Posterior cingulate gyrus (tissue), 11 donors: ENCODE measurements at regions not wholly inside any gene's neighbourhood (a gene's known extent, or its start where the extent isn't known, plus 50 kb on each side); places are given as distances from the start of the nearest gene placed in this dataset.
"Not testable (repeated sequence)": the region's sequence is repeated elsewhere in the genome, so short reads cannot be mapped to it uniquely, and the experiment has no call there.

ENCODE experiments used
- DNase-seq, 10 donors: peaks; one replicate each; pipeline versions ENCODE4 v3.0.0 to v3.0.0-alpha.2; 2020 to 2021; ENCODE audit warnings: mixed read lengths in 3 of 10
- intact Hi-C: fragments of 100-400 bp; cut with DNase I; formaldehyde crosslinking; loops from one replicate; pipeline ENCODE4 v1.15.1; 2023

GRCh38 chr7:32765649-32766251, 125.8 kb downstream of the KBTBD2 start:
- intact Hi-C loops = loop anchor here (5.0 to 10.0 kb wide), 2 partner anchors 289 to 342 kb away; partner anchors contain the start of gene RP9
- not testable (repeated sequence) for DNase-seq

- no peak for DNase-seq
- intact Hi-C loops = loop anchor here (5.0 to 10.0 kb wide), 2 partner anchors 290 to 342 kb away; partner anchors contain the start of gene RP9
These were observed 126.4 kb downstream of the KBTBD2 start for GRCh38 chr7:32765185-32765584.

- intact Hi-C loops = loop anchor here (10.0 kb wide), 1 partner anchor 292 kb away; no protein-coding TSS in a partner anchor
- DNase-seq = peak in 2 of 10 donors; percentile 71 to 86
These were observed 128.7 kb downstream of the KBTBD2 start for GRCh38 chr7:32762925-32763293.

- intact Hi-C loops = loop anchor here (10.0 kb wide), 1 partner anchor 292 kb away; no protein-coding TSS in a partner anchor
- DNase-seq = peak in 3 of 10 donors; percentile 13 to 80 (median 72)
These were observed 129.2 kb downstream of the KBTBD2 start for GRCh38 chr7:32762206-32762924.

- intact Hi-C loops = loop anchor here (10.0 kb wide), 1 partner anchor 293 kb away; no protein-coding TSS in a partner anchor
- peak in 5 of 10 donors; percentile 11 to 89 (median 80) for DNase-seq
These were observed 129.9 kb downstream of the KBTBD2 start for GRCh38 chr7:32761451-32762205.

GRCh38 chr7:32760755-32761154, 130.8 kb downstream of the KBTBD2 start:
- intact Hi-C loops = loop anchor here (10.0 kb wide), 1 partner anchor 294 kb away; no protein-coding TSS in a partner anchor
- not testable (repeated sequence) for DNase-seq

- intact Hi-C loops = loop anchor here (10.0 kb wide), 1 partner anchor 295 kb away; no protein-coding TSS in a partner anchor
- peak in 1 of 10 donors; percentile 61 for DNase-seq
These were observed 131.7 kb downstream of the KBTBD2 start for GRCh38 chr7:32759859-32760258.

- peak in 3 of 10 donors; percentile 69 to 82 (median 70) for DNase-seq
- intact Hi-C loops = not testable (repeated sequence)
These were observed 137.7 kb downstream of the KBTBD2 start for GRCh38 chr7:32753872-32754271.

GRCh38 chr7:32748337-32748736, 143.2 kb downstream of the KBTBD2 start:
- intact Hi-C loops, DNase-seq: not testable (repeated sequence)

- intact Hi-C loops, DNase-seq: not testable (repeated sequence)
These were observed 144.0 kb downstream of the KBTBD2 start for GRCh38 chr7:32747443-32748148.

GRCh38 chr7:32741853-32742476, 149.6 kb downstream of the KBTBD2 start:
- DNase-seq, intact Hi-C loops: not testable (repeated sequence)

GRCh38 chr7:32739749-32740148, 151.8 kb downstream of the KBTBD2 start:
- DNase-seq = not testable (repeated sequence)

GRCh38 chr7:32738390-32738789, 153.2 kb downstream of the KBTBD2 start:
- DNase-seq, intact Hi-C loops: not testable (repeated sequence)

More at GRCh38 chr7:32739749-32740148, 151.8 kb downstream of the KBTBD2 start:
- intact Hi-C loops = not testable (repeated sequence)

GRCh38 chr7:32732767-32733166, 158.8 kb downstream of the KBTBD2 start:
- intact Hi-C loops, DNase-seq: not testable (repeated sequence)

GRCh38 chr7:32729335-32729675, 162.3 kb downstream of the KBTBD2 start:
- intact Hi-C loops, DNase-seq: not testable (repeated sequence)

GRCh38 chr7:32728412-32729334, 162.9 kb downstream of the KBTBD2 start:
- peak; percentile 40 to 94 (median 59) for DNase-seq
- intact Hi-C loops = not testable (repeated sequence)

GRCh38 chr7:32727483-32728411, 163.8 kb downstream of the KBTBD2 start:
- peak; percentile 28 to 91 (median 40) for DNase-seq
- intact Hi-C loops = not testable (repeated sequence)
